ENCODE measurements at regions not wholly inside any gene's neighbourhood (a gene's known extent, or its start where the extent isn't known, plus 50 kb on each side); places are given as distances from the start of the nearest gene placed in this dataset.

DNA sequence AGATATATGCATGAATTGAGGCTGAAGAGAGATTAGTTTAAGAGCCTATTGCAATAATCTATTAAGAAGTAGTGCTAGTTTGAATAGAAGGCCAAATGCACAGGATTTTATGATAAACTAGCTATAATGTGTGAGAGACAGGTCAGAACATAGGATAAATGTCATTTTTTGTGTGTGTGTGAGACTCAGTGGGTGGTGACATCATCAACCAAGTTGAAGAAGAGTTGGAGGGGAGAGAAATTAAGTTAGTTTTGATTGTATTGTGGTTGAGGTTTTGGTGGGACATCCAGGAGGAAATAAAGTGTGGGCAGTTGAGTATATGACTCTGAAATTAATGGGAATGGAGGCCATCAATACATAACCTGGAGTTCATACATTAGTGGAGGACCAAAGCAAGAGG lies 320.1 kb upstream of the CWC22 start:
- H3K27ac ChIP-seq (ENCODE audit: low read length) = no peak overlapping the region
- H3K36me3 ChIP-seq (ENCODE audit: insufficient read depth, low read depth, low read length) = no peaks in the 10 kb centered on the region
- H3K9ac ChIP-seq (ENCODE audit: low read depth, low read length) = no peak overlapping the region
- no peaks in the 10 kb centered on the region for H3K27me3 ChIP-seq (ENCODE audit: insufficient read depth, low read length)
- H3K4me1 ChIP-seq (ENCODE audit: insufficient read depth, low read length) = peaks cover 8% of the 10 kb centered on the region; the same call in 1 of the 2 replicates
- no peak overlapping the region for H3K4me3 ChIP-seq (ENCODE audit: low read length)
- no peaks in the 10 kb centered on the region for H3K9me3 ChIP-seq (ENCODE audit: insufficient read depth, low read depth, low read length)

DNA sequence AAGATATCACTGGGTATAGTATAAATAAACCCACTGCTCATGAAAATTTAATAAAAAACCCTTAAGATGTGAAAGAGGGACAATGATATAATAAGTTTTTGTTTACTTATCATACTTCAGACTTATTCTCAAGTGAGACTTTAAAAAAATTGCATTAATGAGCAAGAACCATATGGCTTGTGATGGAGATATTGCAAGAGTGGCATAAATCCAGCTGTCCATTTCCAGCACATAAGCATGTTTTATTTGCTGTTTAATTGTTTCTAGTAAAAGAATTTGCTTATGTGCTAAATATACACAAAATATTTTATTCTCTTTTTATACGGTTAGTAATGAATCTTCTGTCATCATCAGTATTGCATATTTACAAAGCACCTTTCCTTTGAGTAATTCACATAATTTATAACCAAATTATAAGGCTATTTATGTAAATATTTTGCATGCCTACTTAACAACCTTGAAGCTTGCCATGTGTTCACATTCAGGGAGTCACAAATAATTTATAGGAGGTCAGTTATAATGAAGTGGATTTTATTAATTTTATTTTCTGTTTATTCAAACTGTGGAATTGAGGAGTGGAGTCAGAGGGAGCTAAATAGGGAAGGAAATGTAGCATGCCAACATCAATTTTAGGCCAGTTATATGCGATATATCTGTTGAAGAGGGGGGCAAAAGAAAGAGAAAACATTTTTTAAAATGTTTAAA lies 318.5 kb upstream of the CWC22 start:
- Histone ChIP-seq H3K9ac (ENCODE audit: low read depth, low read length) (no peak overlapping the region), H3K4me3 (ENCODE audit: low read length) (no peak overlapping the region), H3K27ac (ENCODE audit: low read length) (no peak overlapping the region), H3K9me3 (ENCODE audit: insufficient read depth, low read depth, low read length) (peaks cover 7% of the 10 kb centered on the region; the same call in 1 of the 2 replicates), H3K36me3 (ENCODE audit: insufficient read depth, low read depth, low read length) (no peaks in the 10 kb centered on the region), H3K4me1 (ENCODE audit: insufficient read depth, low read length) (peaks cover 8% of the 10 kb centered on the region; the same call in 1 of the 2 replicates), H3K27me3 (ENCODE audit: insufficient read depth, low read length) (no peaks in the 10 kb centered on the region)

GRCh38 chr2:180324182-180324581 lies 317.1 kb upstream of the CWC22 start:
- peaks cover 8% of the 10 kb centered on the region; the same call in 1 of the 2 replicates for H3K4me1 ChIP-seq (ENCODE audit: insufficient read depth, low read length)
- no peaks in the 10 kb centered on the region for H3K27me3 ChIP-seq (ENCODE audit: insufficient read depth, low read length)
- H3K36me3 ChIP-seq (ENCODE audit: insufficient read depth, low read depth, low read length) = no peaks in the 10 kb centered on the region
- H3K9me3 ChIP-seq (ENCODE audit: insufficient read depth, low read depth, low read length) = peaks cover 7% of the 10 kb centered on the region; the same call in 1 of the 2 replicates
- H3K4me3 ChIP-seq (ENCODE audit: low read length) = no peak overlapping the region
- H3K9ac ChIP-seq (ENCODE audit: low read depth, low read length) = no peak overlapping the region
- H3K27ac ChIP-seq (ENCODE audit: low read length) = no peak overlapping the region

DNA sequence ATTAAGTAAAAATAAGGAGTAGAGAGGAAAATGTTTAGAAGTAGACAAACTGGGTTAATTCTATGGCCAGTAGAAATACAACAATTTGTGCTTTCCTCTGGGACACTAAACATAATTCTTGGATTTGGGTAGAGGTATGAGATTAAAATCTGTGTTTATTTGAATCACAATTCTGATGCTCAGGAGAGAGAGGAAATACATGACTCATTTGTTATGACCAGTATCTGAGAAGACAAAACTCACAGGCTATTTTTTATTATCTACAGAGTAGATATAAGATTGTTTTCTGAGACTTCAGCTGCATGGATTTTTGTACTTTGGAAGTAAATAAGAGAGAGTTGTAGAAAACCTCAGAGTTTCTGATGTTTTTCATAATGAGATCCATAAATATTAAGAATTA lies 315.7 kb upstream of the CWC22 start:
- Histone ChIP-seq H3K9me3 (ENCODE audit: insufficient read depth, low read depth, low read length) (peaks cover 7% of the 10 kb centered on the region; the same call in 1 of the 2 replicates), H3K36me3 (ENCODE audit: insufficient read depth, low read depth, low read length) (no peaks in the 10 kb centered on the region), H3K27ac (ENCODE audit: low read length) (no peak overlapping the region), H3K4me1 (ENCODE audit: insufficient read depth, low read length) (no peaks in the 10 kb centered on the region), H3K9ac (ENCODE audit: low read depth, low read length) (no peak overlapping the region), H3K27me3 (ENCODE audit: insufficient read depth, low read length) (no peaks in the 10 kb centered on the region), H3K4me3 (ENCODE audit: low read length) (no peak overlapping the region)

DNA sequence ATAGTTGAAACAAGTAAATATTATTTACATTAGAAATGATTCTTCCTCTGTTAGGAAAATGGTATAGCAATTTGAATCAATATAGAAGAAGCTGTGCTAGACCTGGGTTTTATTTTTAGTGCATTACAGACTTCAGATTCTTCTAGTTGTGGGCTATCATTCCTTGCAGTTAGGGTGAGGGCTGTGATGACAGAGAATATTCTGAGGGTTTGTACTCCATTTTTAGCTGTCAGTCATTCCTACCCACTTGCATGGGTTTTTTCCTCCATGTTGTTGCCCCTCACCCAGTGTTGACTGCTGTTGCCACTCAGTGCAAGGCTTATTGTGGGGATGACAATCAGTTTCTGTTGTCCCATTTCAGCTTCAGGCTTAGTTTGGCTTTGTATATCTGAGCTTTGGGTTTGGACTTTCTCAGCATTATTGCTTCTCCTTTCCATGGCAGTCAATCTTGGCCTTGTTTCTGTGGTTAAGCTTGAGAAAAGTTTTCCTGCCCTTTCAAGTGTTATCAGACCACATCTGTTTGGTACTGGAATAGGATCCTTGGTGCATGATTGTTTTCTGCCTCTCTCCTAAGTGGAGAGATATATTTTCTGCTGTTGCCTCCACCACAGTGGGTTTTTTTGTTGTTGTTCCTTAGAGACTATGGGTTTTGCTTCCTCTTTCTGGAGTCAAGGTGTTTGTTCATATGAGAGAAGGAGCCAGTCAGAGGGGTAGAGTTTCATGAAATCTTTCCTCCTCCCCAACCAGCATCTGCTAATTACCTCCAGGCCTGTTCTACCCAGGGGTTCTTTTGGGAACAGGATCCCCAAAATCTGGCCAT lies 312.7 kb upstream of the CWC22 start:
- Histone ChIP-seq H3K9ac (ENCODE audit: low read depth, low read length) (no peak overlapping the region), H3K4me1 (ENCODE audit: insufficient read depth, low read length) (no peaks in the 10 kb centered on the region), H3K36me3 (ENCODE audit: insufficient read depth, low read depth, low read length) (no peaks in the 10 kb centered on the region), H3K27ac (ENCODE audit: low read length) (no peak overlapping the region), H3K27me3 (ENCODE audit: insufficient read depth, low read length) (no peaks in the 10 kb centered on the region), H3K4me3 (ENCODE audit: low read length) (no peak overlapping the region), H3K9me3 (ENCODE audit: insufficient read depth, low read depth, low read length) (peaks cover 7% of the 10 kb centered on the region; the same call in 1 of the 2 replicates)

DNA sequence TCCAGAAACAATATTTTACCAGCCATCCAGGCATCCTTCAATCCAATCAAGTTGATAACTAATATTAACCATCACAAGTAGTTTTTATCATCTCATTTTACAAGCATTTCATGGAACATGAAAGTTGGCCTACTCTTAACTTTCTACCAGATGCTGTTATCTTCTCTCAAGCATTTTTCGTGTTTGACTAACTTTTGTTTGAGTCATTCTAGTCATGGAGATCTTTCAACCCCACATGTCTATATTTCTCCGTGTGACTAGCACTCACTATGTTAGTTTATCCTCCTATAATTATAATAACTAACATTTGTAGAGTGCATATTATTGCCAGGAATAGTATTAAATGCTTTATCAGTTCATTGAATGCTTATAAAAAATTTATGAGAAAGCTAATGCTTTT lies 307.0 kb upstream of the CWC22 start:
- Histone ChIP-seq H3K4me1 (ENCODE audit: insufficient read depth, low read length) (no peaks in the 10 kb centered on the region), H3K36me3 (ENCODE audit: insufficient read depth, low read depth, low read length) (no peaks in the 10 kb centered on the region), H3K27ac (ENCODE audit: low read length) (no peak overlapping the region), H3K9ac (ENCODE audit: low read depth, low read length) (no peak overlapping the region), H3K9me3 (ENCODE audit: insufficient read depth, low read depth, low read length) (no peaks in the 10 kb centered on the region), H3K4me3 (ENCODE audit: low read length) (no peak overlapping the region), H3K27me3 (ENCODE audit: insufficient read depth, low read length) (no peaks in the 10 kb centered on the region)

DNA sequence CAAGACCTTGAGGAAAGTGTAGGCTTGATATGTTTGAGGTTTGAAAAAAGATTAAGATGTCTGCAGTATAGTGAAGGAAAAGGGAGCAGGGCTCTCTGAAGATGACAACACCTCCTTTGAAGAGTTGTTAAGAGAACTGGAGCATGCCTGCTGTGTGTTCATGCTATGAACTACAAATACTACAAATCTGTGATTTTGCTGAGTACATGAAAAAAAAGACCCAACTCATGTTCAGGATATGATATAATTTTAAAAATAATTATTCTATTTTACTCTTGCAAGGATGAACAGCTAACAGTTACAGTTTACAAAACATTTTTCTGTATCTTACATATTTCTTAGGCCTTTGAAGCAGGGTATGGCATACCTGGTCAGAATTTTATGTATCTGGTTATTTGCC lies 305.4 kb upstream of the CWC22 start:
- H3K4me1 ChIP-seq (ENCODE audit: insufficient read depth, low read length) = no peaks in the 10 kb centered on the region
- H3K9ac ChIP-seq (ENCODE audit: low read depth, low read length) = no peak overlapping the region
- no peaks in the 10 kb centered on the region for H3K36me3 ChIP-seq (ENCODE audit: insufficient read depth, low read depth, low read length)
- H3K9me3 ChIP-seq (ENCODE audit: insufficient read depth, low read depth, low read length) = no peaks in the 10 kb centered on the region
- H3K27me3 ChIP-seq (ENCODE audit: insufficient read depth, low read length) = no peaks in the 10 kb centered on the region
- no peak overlapping the region for H3K4me3 ChIP-seq (ENCODE audit: low read length)
- H3K27ac ChIP-seq (ENCODE audit: low read length) = no peak overlapping the region

DNA sequence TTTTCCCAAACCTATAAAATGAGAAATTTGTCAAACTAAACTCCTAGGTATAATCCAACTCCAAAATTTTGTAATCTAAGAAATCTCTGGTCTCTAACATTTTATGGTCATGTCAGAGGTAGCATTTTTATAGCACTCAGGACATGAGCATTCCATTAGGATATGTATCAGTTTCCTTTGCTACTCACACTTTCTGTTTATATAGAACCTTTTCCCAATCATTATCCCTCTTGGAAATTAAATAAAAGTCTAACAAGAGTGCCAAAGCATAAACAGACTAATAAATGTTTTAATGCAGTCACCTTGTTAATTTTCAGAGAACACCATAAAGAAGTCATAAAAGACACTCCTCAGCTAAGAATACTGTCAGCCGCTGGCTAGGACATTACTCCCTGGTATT lies 300.0 kb upstream of the CWC22 start:
- H3K27ac ChIP-seq (ENCODE audit: low read length) = no peak overlapping the region
- H3K9ac ChIP-seq (ENCODE audit: low read depth, low read length) = no peak overlapping the region
- no peaks in the 10 kb centered on the region for H3K9me3 ChIP-seq (ENCODE audit: insufficient read depth, low read depth, low read length)
- H3K4me1 ChIP-seq (ENCODE audit: insufficient read depth, low read length) = no peaks in the 10 kb centered on the region
- no peaks in the 10 kb centered on the region for H3K27me3 ChIP-seq (ENCODE audit: insufficient read depth, low read length)
- no peak overlapping the region for H3K4me3 ChIP-seq (ENCODE audit: low read length)
- H3K36me3 ChIP-seq (ENCODE audit: insufficient read depth, low read depth, low read length) = no peaks in the 10 kb centered on the region

DNA sequence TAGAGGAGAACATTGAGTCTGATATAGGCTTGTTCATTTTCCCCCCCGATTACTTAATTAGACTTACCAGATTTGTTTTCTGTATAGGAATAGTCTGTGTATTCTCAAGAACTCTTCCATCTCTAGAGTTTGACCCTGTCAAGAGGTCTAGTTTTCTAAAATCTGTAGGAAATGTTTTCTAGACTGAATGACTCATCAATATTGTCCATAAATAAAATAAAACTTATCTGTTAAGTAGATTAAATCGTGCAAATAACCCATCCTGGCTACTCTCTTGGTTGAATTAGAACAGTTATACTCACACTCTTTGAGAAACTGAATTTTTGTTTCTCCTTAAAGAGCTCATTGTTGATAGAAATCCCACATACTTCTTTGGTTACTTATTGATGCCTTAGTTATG lies 299.2 kb upstream of the CWC22 start:
- Histone ChIP-seq H3K27ac (ENCODE audit: low read length) (no peak overlapping the region), H3K9me3 (ENCODE audit: insufficient read depth, low read depth, low read length) (no peaks in the 10 kb centered on the region), H3K4me1 (ENCODE audit: insufficient read depth, low read length) (no peaks in the 10 kb centered on the region), H3K36me3 (ENCODE audit: insufficient read depth, low read depth, low read length) (no peaks in the 10 kb centered on the region), H3K27me3 (ENCODE audit: insufficient read depth, low read length) (no peaks in the 10 kb centered on the region), H3K9ac (ENCODE audit: low read depth, low read length) (no peak overlapping the region), H3K4me3 (ENCODE audit: low read length) (no peak overlapping the region)

DNA sequence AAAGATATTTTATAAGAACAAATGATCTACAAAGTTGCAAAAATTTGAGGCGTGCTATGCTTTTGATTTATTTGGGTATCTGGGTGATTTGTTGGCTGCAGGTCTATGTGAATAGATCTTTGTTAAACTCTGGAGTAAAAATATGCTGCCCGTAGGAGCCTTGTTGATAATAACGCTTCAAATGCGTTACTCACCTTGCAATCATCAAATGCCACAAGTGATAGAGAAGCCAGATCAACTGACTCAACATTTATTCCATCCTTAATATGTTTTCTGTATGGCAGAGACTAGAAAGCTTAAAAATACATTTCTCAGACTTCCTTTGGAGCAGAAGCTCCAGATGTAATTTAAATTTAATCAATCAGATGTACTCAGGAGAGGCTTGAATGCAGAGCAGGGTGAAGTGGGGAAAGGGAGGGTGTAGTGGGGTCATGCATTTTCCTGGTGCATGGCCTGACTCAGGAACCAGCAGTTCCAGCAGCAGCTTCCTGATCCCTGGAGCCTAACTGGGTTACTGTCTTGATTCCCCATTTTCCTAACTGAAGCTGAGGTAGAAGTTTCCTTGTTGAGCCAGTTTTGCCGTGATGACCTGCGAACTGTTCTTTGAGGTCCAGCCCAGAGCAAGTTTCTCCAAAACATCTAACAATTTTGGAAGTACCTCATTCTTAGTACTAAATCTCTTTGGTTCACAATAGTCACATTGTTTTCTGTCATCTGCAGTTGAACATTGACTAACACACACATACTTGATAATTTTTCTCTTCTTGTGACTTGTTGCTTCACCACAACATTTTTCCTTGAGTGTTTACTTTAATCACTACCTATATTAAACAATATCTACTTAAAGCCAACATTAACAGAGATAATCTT lies 284.7 kb upstream of the CWC22 start:
- H3K36me3 ChIP-seq (ENCODE audit: insufficient read depth, low read depth, low read length) = no peaks in the 10 kb centered on the region
- no peaks in the 10 kb centered on the region for H3K27me3 ChIP-seq (ENCODE audit: insufficient read depth, low read length)
- H3K4me3 ChIP-seq (ENCODE audit: low read length) = no peak overlapping the region
- H3K4me1 ChIP-seq (ENCODE audit: insufficient read depth, low read length) = no peaks in the 10 kb centered on the region
- H3K27ac ChIP-seq (ENCODE audit: low read length) = no peak overlapping the region
- H3K9ac ChIP-seq (ENCODE audit: low read depth, low read length) = no peak overlapping the region
- no peaks in the 10 kb centered on the region for H3K9me3 ChIP-seq (ENCODE audit: insufficient read depth, low read depth, low read length)

DNA sequence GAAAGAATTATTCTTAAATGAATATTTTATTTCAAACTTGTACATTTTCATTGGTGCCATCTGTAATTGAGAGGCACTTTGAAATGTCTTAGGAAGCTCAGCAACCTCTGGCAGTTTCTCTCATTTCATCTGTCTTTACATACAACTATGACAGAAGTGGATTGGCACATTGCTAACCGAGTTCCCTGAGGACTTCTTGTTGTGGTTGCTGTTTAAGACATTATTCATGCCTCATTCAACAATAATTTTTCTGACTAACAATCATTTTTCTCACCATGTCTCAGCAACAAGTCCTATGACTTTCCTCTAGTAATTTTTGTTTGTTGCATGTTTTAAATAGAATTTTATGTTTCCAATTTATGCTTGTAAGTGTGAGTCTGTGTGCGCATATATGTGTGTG lies 284.0 kb upstream of the CWC22 start:
- Histone ChIP-seq H3K4me1 (ENCODE audit: insufficient read depth, low read length) (no peaks in the 10 kb centered on the region), H3K27me3 (ENCODE audit: insufficient read depth, low read length) (no peaks in the 10 kb centered on the region), H3K9ac (ENCODE audit: low read depth, low read length) (no peak overlapping the region), H3K27ac (ENCODE audit: low read length) (no peak overlapping the region), H3K36me3 (ENCODE audit: insufficient read depth, low read depth, low read length) (no peaks in the 10 kb centered on the region), H3K9me3 (ENCODE audit: insufficient read depth, low read depth, low read length) (no peaks in the 10 kb centered on the region), H3K4me3 (ENCODE audit: low read length) (no peak overlapping the region)
